HG03378 (cell line): ENCODE measurements at regions not wholly inside any gene's neighbourhood (a gene's known extent, or its start where the extent isn't known, plus 50 kb on each side); places are given as distances from the start of the nearest gene placed in this dataset.
"Not testable (repeated sequence)": the region's sequence is repeated elsewhere in the genome, so short reads cannot be mapped to it uniquely, and the experiment has no call there.

Source experiments
- ATAC-seq: cut with Tn5 transposase; IDR thresholded peaks from one replicate; pipeline ENCODE4 v1.9.1; 2021; ENCODE audit warnings: mild to moderate bottlenecking, moderate library complexity; ENCODE audit not compliant: unreplicated experiment

DNA sequence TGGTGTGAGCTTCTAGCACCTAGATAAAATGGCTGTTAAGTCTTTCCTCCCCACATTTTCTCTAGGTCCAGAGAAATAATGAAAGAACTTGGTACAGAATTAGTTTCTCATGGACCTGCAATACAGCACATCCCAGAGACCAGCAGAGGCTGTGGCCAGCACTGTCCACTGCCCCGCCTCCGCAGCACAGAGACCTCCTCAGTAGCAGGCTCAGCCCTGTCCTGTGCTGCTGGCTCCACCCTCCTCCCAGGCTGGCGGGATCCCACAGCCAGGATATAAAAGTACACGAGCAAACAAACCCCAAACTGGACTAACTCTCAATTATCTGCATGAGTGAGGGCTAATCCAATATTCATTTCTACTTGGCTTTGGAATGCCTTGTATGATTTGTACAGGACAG lies 401.5 kb downstream of the RPS6KC1 start:
- ATAC-seq = no peak

DNA sequence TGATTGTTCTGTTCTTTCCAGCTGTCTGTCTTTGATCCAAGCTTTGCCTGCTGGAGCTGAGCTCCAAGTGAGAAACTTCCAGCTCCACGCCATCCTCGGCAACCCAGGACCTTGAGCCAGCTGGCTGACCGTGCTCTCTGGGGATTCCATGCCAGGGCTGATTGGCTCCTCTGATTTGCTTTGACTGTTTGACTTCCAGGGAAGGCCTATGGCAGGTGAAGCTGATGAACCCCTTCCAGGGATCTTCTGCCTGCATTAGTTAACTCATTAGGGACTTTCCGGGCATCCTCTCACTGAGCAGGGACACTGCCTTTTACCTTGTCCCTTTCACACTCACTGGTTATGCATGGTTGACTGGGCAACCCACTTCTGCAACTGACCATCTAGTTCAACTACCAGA lies 406.1 kb downstream of the RPS6KC1 start:
- no peak for ATAC-seq

DNA sequence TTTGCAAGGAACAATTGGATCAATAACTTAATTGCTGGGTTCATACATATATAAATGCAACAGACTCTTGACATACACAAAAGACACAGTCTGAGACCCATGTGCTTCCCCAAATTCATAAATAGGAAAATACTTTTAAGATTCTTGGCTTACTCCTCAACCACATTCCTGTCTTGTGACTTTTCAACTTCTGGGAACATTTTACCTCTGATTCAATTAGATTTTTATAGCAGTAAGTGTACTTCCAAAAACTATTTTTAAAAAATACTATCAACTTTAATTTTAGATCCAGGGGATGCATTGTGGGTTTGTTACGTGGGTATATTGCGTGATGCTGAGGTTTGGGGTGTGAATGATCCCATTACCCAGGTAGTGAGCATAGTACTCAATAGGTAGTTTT lies 406.7 kb downstream of the RPS6KC1 start:
- ATAC-seq = no peak

DNA sequence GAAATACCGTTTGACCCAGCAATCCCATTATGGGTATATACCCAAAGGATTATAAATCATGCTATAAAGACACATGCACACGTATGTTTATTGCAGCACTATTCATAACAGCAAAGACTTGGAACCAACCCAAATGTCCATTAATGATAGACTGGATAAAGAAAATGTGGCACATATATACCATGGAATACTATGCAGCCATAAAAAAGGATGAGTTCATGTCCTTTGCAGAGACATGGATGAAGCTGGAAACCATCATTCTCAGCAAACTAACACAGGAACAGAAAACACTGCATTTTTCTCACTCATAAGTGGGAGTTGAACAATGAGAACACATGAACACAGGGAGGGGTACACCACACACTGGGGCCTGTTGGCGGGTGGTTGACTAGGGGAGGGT lies 411.3 kb downstream of the RPS6KC1 start:
- not testable (repeated sequence) for ATAC-seq

DNA sequence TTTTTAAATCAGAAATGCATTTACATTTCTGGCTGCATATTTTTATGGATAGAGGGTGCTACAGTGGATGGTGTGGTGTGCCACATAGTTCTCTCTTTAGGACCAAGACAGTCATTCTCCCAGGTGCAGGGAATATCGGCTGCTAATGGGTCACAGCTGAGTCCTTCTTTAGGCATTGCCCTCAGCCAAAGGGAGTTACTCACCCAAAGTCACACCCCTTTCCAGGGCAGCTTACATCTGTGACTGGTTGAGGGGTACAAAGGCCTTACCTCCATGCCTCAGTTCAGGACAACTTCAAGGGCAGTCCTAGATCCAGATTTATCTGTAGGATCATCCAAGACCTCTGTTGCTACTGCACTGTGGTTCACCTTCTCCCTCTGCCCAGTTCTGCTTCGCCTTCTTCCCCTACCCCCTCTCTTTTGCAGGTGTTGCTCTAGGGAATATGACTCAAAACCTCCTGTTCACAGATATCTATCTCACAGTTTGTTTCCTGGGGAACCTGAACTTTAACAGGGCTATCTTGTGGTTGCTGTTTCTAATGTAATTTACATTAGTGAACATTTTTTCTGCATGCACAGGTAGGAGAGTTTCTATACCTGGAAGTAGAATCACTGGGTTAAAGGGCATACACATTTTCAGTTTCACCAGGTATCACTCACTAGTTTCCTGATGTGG lies 413.9 kb downstream of the RPS6KC1 start:
- ATAC-seq = no peak

DNA sequence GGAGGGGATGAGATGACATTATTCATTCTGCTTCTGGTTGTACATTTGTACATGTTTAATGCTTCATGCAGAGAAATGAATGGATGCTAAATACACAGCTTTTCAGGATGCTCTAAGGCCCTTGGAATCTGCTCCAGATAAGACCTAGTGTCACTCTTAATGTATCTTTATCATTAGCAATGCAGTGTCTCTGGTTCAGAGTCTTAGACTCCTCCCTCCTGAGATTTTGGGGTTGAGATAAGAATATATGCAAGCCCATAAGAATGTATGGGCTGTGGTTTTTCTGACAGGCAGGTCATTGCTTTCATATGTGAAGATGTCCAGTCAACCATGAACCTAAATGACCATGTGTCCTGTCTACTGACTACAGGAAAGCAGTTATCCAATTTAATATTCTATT lies 415.5 kb downstream of the RPS6KC1 start:
- peak; percentile 46 for ATAC-seq

DNA sequence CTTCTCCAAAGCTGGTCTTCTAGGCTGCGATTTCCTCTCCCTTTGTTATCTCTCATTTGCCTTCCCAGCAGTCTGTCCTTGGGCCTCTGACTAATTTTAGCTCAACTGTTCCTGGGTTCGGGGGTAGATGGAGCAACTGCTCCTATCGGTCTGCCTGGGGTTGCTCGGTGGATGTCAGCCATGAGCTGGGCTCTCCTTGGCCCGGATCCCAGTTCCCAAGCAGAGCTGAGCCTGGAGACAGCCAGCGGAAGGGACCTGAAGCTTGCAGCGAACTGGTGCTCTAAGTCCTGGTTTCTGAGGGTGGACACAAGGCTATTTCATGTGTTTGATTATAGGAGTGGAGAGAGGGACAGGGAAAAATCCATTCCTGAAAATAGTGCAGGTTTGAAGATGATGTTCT lies 423.0 kb downstream of the RPS6KC1 start:
- no peak for ATAC-seq

DNA sequence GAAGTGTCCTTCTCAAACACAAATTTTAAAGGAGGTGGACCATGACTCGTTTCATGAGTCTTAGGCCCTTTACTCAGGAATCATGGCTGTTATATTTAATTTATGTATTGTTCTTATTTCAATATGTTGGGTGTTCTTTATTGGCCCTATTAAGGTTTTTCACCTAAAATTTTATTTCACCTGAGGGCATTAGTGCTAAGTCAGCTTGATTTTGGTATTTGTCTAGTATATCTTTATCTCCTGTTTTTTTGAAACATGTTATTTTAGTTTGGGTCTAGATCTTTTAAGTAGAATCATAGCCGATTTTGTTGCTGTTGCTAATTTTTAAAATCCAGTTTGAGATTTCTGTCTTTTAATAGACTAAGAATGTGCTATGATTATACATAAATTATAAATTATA lies 430.4 kb downstream of the RPS6KC1 start:
- ATAC-seq = no peak

DNA sequence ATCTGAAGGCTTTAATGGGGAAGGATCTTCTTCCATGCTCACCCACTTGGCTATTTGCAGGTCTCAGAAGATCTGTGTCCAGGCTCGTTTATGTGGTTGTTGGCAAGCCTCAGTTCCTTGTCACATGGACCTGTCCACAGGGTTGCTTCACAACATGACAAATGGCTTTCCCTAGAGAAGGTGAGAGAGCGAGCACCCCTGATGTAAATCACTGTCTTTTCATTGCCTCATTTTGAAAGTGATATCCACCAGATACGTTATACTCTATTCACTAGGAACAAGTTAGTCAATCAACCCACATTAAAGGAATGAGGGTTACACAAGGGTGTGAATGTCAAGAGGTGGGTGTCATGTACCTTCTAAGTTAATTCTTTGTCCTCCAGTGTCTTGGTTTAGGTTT lies 433.3 kb downstream of the RPS6KC1 start:
- ATAC-seq = no peak

DNA sequence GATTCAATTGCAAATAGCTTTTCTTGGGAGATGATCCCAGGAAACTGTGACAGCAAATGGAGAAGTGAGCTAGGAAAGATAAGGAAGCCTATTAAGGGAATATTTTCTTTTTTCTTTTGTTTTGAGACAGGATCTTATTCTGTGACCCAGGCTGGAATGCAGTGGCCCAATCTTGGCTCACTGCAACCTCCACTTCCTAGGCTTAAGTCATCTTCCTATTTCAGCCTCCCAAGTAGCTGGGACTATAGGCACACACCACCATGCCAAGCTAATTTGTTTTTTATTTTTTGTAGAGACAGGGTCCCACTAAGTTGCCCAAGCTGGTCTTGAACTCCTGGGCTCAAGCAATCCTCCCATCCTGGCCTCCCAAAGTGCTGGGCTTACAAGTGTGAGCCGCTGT lies 433.7 kb downstream of the RPS6KC1 start:
- ATAC-seq = no peak

DNA sequence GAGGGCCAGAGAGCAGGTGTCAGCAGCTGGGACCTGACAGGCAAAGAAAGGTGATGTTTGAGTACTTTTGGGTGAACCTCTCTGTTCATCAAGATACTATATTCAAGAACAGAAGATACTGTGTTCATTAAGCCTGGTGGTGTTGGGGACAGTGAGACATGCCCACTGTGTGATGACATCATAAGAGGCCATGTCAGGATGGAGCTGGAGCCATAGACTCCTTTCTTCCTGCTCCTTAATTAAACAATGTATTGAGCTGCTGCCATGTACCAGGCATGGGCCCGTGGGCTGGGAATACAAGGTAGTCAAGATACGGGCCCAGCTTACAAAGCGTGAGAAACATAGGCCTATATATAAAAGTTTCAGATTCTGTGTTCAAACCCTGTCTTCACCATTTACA lies 435.4 kb downstream of the RPS6KC1 start:
- no peak for ATAC-seq

DNA sequence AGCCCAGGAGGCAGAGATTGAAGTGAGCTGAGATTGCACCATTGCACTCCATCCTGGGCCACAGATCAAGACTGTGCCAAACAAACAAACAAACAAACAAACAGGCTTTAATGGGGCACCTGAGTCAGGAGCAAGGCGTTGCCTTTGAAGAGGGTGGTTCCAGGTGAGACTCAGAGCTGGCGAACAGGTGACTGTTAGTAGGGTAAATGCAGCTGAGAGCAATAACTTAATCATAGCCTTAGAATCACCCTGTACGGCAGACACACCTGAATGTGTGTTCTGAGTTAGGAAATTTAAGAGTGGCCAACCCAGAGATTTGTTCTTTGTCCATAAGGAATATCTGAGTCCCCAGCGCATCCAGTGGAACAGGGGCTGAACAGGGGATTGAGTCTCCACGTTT lies 440.4 kb downstream of the RPS6KC1 start:
- no peak for ATAC-seq

DNA sequence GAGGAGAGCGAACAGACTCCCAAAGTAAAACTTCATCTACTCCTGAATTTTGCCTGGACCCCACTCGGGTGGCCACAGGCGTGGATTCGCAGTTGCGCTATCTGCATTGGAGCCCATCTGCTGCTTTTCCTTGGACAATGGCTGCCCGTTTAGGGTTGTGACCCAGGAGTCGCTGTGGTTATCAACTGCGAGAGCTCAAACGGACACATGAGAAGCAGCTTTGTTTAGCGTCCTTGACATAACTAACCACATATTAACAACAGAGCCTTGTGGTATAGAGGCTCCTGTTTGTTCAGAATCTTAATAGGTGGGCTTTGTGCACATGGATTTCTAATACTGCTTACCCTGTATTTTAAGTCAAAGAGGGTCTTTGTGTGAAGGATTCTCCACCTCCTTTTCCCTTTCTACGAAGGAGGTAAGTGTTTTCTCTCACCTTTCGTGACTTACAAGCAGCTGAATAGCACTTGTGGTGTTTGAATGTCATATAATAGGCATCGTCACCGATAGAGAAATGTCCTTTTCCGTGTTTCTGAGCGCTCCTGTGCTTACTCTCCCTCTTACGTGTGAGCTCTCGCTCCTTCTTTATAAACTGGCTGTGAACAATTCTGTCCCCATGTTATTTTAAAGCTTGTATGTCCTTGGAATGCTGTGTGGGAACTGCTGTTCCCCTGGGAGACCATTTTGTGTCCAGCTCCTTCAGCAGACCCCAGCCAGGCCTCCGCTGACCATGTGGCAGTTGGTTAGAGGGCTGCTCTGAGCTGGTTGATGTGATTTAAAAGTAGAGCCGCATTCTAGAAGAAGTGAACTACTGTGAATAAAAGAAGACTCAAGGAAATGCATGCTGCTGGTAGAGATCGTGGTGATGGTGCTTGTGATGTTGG lies 441.4 kb downstream of the RPS6KC1 start:
- ATAC-seq = no peak

DNA sequence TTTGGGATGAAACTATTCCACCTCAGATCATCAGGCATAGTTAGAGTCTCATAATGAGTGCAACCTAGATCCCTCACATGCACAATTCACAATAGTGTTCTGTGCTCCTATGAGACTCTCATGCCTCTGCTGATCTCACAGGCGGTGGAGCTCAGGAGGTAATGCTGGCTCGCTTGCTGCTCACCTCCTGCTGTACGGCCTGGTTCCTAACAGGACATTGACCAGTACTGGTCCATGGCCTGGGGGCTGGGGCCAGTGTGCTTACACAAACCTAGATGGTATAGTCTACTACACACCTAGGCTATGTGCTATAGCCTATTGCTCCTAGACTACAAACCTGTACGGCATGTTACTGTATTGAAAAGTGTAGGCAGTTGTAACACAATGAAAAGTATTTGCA lies 448.4 kb downstream of the RPS6KC1 start:
- ATAC-seq = no peak

DNA sequence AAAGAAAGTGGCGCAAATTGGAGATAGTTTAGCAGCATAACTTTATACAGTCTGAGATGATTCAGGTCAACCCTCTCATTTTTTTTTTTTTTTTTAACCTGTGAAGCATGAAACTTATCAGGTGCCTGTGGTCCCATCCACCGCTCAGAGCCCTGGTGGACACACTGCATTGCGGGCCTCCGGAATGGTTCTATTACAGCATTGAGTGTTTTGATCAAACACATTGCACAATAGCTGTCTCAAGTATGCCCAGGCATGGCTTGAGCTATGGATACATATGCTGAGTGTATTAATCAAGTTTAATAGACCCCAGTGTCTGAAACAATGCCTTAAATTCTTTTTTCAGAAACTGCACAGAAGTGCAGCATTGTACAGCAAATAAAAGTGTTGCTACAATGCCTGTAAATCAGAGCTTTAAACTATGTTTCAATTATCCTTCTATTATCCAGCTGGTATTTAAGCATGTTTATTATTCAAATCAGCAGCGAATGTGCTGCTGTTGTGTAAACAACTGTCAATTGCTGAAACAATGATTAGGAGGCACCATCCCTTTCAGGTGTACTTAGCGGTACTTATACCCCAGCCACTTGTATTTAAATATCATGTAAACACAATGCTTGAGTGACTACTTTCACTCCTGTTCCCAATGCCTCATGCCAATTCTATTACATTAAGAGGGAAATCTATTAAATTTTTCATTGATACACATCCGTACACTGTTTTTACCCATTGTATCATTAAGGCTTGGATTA lies 456.6 kb downstream of the RPS6KC1 start:
- no peak for ATAC-seq

DNA sequence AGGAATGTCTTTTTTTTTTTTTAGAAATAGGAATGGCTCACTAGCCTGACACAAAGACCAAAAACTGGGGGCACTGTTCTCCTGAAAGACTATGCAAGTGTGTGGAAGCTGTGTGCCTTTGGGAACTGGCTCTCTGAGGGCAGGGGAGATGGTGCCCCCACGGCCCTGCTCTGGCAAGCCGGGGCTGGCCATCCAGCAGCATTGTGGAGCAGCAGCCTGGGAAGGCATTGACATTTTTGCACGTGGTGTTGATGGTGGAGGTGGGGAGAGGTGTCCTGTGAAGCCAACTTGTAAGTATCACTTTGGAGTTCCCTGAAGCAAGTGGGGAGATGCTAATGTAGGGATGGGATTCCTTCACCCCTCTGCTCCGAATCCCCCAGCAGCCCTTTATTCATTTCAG lies 460.1 kb downstream of the RPS6KC1 start:
- ATAC-seq = no peak

DNA sequence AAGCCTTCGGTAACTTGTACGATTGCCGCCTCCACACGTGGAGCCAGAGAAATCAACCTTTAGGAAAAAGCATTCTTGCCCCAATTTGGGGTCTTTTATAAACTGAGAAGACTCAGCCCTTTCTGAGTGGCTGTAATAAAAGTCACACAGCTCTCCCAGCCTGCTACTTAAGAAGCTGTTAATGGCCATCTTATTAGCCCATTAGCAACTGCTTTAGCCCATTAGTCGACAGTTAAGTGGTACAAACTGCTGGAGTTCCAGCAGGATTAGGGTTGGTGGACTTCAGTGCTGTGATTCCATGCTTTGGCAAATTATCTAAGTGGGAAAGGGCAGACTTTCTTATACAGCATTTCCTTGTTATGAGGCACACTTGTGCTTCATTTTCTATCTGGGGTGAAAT lies 461.3 kb downstream of the RPS6KC1 start:
- no peak for ATAC-seq

DNA sequence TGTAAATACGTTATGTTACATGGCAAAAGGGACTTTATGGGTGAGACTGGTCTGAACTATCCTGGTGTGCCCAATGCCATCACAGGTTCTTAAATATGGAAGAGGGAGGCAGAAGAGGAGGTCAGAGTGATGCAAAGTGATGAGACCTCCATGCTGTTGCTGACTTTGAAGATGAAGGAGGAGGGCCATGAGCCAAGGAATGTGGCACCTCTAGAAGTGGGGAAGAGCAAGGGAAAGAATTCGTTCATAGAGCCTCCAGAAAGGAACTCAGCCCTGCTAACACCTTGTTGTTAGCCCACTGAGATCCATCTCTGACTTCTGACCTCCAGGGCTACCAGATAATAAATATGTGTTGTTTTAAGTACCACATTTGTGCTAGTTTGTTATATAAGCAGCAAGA lies 462.0 kb downstream of the RPS6KC1 start:
- ATAC-seq = no peak

DNA sequence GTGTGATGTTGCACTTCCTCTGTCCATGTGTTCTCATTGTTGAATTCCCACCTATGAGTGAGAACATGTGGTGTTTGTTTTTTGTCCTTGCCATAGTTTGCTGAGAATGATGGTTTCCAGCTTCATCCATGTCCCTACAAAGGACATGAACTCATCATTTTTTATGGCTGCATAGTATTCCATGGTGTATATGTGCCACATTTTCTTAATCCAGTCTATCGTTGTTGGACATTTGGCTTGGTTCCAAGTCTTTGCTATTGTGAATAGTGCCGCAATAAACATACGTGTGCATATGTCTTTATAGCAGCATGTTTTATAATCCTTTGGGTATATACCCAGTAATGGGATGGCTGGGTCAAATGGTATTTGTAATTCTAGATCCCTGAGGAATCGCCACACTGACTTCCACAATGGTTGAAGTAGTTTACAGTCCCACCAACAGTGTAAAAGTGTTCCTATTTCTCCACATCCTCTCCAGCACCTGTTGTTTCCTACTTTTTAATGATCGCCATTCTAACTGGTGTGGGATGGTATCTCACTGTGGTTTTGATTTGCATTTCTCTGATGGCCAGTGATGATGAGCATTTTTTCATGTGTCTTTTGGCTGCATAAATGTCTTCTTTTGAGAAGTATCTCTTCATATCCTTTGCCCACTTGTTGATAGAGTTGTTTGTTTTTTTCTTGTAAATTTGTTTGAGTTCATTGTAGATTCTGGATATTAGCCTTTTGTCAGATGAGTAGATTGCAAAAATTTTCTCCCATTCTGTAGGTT lies 463.6 kb downstream of the RPS6KC1 start:
- not testable (repeated sequence) for ATAC-seq

DNA sequence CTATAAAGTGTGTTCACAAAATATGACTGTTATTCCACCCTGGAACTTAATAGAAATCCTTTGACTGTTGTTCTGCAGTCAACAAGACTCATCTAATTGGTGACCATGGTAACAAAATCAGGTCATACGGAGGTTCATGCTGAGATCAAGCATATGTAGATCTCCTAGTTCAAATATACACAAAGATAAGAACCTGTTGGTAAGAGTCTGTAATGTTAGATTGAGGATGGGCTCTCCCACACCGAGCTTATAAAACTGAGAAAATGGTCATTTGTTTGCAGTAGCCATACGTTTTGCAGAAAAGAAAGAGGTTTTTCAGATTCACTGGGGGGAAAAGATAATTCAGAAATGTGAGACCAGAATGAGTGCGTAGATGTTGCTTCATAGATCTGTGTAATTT lies 468.1 kb downstream of the RPS6KC1 start:
- no peak for ATAC-seq

DNA sequence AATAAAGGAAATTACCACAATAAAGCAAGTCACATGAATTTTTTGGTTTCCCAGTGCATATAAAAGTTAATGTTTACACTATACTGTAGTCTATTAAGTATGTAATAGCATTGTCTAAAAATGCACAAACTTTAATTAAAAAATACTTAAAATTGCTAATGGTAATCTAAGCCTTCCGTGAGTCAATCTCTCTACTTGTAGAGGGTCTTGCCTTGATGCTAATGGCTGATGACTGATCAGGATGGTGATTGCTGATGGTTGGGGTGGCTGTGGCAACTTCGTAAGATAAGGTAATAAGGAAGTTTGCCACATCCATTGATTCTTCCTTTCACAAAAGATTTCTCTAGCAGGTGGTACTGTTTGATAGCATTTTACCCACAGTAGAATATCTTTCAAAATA lies 466.6 kb upstream of the PROX1 start:
- ATAC-seq = no peak
